OCI-LY1 (cell line): ENCODE measurements at regions not wholly inside any gene's neighbourhood (a gene's known extent, or its start where the extent isn't known, plus 50 kb on each side); places are given as distances from the start of the nearest gene placed in this dataset.

Source experiments
- H2AFZ ChIP-seq: fragments of 200-600 bp; sonication (generic), shearing (Covaris generic); 2 replicates; pipeline ENCODE4 v1.6.0; 2014; ENCODE audit warnings: antibody characterized with exemption, mild to moderate bottlenecking, low read length
- H3F3A ChIP-seq: fragments of 200-600 bp; sonication (generic), shearing (Covaris generic); 2 replicates; pipeline ENCODE4 v1.6.0; 2014; ENCODE audit warnings: mild to moderate bottlenecking, antibody characterized with exemption, low read length, moderate library complexity; ENCODE audit not compliant: insufficient read depth
- H3K27ac ChIP-seq: fragments of 200-600 bp; sonication (generic); 2 replicates; pipeline ENCODE4 v1.5.1; 2014; ENCODE audit warnings: low read length, mixed run types, mild to moderate bottlenecking, low read depth; ENCODE audit not compliant: poor library complexity, severe bottlenecking
- H3K27me3 ChIP-seq: fragments of 200-600 bp; sonication (generic); 2 replicates; pipeline ENCODE4 v1.6.0; 2014; ENCODE audit warnings: antibody characterized with exemption, mild to moderate bottlenecking, low read length, moderate library complexity; ENCODE audit not compliant: insufficient read depth
- H3K36me3 ChIP-seq: fragments of 200-600 bp; sonication (generic); 2 replicates; pipeline ENCODE4 v1.6.1; 2014; ENCODE audit warnings: mild to moderate bottlenecking, antibody characterized with exemption, low read length, moderate library complexity, mixed read lengths; ENCODE audit not compliant: insufficient read depth
- H3K4me1 ChIP-seq: fragments of 200-600 bp; sonication (generic); 2 replicates; pipeline ENCODE4 v1.5.1; 2014; ENCODE audit warnings: mild to moderate bottlenecking, low read length, moderate library complexity; ENCODE audit not compliant: insufficient read depth, severe bottlenecking
- H3K4me2 ChIP-seq: fragments of 200-600 bp; sonication (generic), shearing (Covaris generic); 2 replicates; pipeline ENCODE4 v1.6.1; 2014; ENCODE audit warnings: low read length
- H3K4me3 ChIP-seq: fragments of 200-600 bp; sonication (generic); 2 replicates; pipeline ENCODE4 v1.5.1; 2014; ENCODE audit warnings: low read length, low read depth, mild to moderate bottlenecking, mixed read lengths; ENCODE audit not compliant: poor library complexity, severe bottlenecking
- H3K79me2 ChIP-seq: fragments of 200-600 bp; shearing (Covaris generic); 2 replicates; pipeline ENCODE4 v1.6.1; 2016; ENCODE audit warnings: mixed run types, low read length, mixed read lengths; ENCODE audit not compliant: insufficient read depth
- H3K9ac ChIP-seq: fragments of 200-600 bp; sonication (generic), shearing (Covaris generic); 2 replicates; pipeline ENCODE4 v1.6.1; 2014; ENCODE audit warnings: mild to moderate bottlenecking, low read length, mixed read lengths
- H3K9me2 ChIP-seq: fragments of 200-600 bp; sonication (generic), shearing (Covaris generic); 2 replicates; pipeline ENCODE4 v1.6.1; 2014; ENCODE audit warnings: low read depth, mild to moderate bottlenecking, low read length, mixed read lengths
- H3K9me3 ChIP-seq: fragments of 200-600 bp; shearing (Covaris generic); 2 replicates; pipeline ENCODE4 v1.6.1; 2014; ENCODE audit warnings: low read length, mixed read lengths
- H4K20me1 ChIP-seq: fragments of 200-600 bp; sonication (generic), shearing (Covaris generic); 2 replicates; pipeline ENCODE4 v1.6.0; 2016; ENCODE audit warnings: mild to moderate bottlenecking, low read length; ENCODE audit not compliant: insufficient read depth
- EZH2 ChIP-seq: fragments of 200-600 bp; sonication (generic), shearing (Covaris generic); IDR thresholded peaks from 2 replicates; pipeline ENCODE4 v1.8.0; 2017; ENCODE audit warnings: borderline replicate concordance, mixed run types, mild to moderate bottlenecking, antibody characterized with exemption, low read length, moderate library complexity, mixed read lengths
- TF ChIP-seq, protein P1 (sequence below): fragments of 200-600 bp; sonication (generic), shearing (Covaris generic); IDR thresholded peaks from 2 replicates; pipeline ENCODE4 v1.5.1; 2017; ENCODE audit warnings: mild to moderate bottlenecking, antibody characterized with exemption, low read length, moderate library complexity, mixed read lengths

DNA sequence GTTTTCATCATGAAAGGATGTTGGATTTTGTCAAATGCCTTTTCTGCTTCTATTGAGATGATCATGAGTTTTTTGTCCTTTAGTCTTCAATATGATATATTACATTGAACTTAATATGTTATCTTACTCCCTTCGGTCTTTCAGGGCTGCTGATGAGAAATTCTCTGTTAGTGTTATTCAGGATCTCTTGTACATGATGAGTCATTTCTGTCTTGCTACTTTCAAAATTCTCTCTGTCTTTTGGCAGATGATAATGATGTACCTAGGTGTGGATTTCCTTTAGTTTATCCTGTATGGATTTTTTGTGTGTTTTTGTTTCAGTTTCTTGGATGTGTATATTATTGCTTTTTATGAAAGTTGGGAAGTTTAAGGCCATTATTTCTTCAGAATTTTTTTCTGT is 320.9 kb upstream of the NPSR1 start:
- H2AFZ ChIP-seq, result no peak overlapping the region
- no peak overlapping the region for H3K4me2 ChIP-seq
- no peaks in the 10 kb centered on the region for H3K27me3 ChIP-seq
- no peaks in the 10 kb centered on the region for H3K36me3 ChIP-seq
- no peaks in the 10 kb centered on the region for H3K9me3 ChIP-seq
- no peak overlapping the region for H3K27ac ChIP-seq
- no peaks in the 10 kb centered on the region for H3K9me2 ChIP-seq
- no peak for TF ChIP-seq EZH2
- TF ChIP-seq, protein P1, sequence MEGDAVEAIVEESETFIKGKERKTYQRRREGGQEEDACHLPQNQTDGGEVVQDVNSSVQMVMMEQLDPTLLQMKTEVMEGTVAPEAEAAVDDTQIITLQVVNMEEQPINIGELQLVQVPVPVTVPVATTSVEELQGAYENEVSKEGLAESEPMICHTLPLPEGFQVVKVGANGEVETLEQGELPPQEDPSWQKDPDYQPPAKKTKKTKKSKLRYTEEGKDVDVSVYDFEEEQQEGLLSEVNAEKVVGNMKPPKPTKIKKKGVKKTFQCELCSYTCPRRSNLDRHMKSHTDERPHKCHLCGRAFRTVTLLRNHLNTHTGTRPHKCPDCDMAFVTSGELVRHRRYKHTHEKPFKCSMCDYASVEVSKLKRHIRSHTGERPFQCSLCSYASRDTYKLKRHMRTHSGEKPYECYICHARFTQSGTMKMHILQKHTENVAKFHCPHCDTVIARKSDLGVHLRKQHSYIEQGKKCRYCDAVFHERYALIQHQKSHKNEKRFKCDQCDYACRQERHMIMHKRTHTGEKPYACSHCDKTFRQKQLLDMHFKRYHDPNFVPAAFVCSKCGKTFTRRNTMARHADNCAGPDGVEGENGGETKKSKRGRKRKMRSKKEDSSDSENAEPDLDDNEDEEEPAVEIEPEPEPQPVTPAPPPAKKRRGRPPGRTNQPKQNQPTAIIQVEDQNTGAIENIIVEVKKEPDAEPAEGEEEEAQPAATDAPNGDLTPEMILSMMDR, result no peak
- no peak overlapping the region for H3K4me3 ChIP-seq
- H3K4me1 ChIP-seq, result no peaks in the 10 kb centered on the region
- H3K79me2 ChIP-seq, result no peaks in the 10 kb centered on the region
- no peak overlapping the region for H3K9ac ChIP-seq
- H3F3A ChIP-seq, result no peaks in the 10 kb centered on the region
- H4K20me1 ChIP-seq, result no peaks in the 10 kb centered on the region

DNA sequence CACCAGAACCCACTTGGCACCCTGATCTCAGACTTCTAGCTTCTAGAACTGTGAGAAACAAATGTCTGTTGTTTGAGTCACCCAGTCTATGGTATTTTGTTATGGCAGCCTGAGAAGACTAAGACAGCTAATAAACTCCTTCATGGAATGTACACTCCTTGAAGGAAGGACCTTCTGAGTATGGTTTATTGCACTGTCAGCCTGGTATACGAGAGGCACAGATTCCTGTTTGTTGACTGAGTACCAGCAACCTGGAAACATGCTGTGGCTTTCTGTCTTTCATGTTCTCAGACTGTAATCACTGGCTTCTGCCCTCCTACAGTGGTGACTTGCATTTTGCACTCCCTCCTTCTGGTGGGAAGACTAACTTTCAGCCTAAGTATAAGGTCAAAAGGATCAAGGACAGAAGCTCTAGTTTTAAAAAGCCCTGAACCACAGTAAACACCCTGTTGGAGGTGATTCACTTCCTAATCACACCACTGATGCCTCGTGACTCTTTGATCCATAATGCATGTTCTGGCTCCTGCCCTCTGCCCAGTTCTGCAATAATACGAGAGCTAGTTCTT is 319.0 kb upstream of the NPSR1 start:
- Histone ChIP-seq H3K79me2 (no peaks in the 10 kb centered on the region), H3K4me1 (no peaks in the 10 kb centered on the region), H3K36me3 (no peaks in the 10 kb centered on the region), H3K4me3 (no peak overlapping the region), H3K27me3 (no peaks in the 10 kb centered on the region), H4K20me1 (no peaks in the 10 kb centered on the region), H3F3A (no peaks in the 10 kb centered on the region), H2AFZ (no peak overlapping the region), H3K9me3 (no peaks in the 10 kb centered on the region), H3K4me2 (no peak overlapping the region), H3K9me2 (no peaks in the 10 kb centered on the region), H3K9ac (no peak overlapping the region), H3K27ac (no peak overlapping the region)
- TF ChIP-seq, protein P1, result no peak
- no peak for TF ChIP-seq EZH2

DNA sequence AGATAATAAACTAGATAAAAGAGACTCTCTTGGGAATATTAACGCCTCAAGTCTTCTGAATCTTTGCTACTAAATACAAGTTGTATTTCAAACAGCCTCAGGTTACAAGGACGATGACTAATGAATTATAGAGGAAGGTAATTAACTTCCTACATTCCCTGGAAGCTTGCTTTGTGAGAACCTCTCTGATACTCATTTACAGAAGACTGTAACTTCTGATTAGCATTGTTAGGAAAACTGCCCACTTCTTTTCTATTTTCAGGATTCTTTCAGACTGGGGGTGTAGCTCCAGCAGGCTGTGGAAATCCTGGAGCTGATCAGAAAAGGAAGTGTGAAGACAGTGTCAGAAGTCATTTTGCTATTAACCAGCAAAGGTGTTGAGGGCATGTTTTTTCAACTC is 316.7 kb upstream of the NPSR1 start:
- H3K4me1 ChIP-seq, result no peaks in the 10 kb centered on the region
- no peaks in the 10 kb centered on the region for H3K36me3 ChIP-seq
- H2AFZ ChIP-seq, result no peak overlapping the region
- no peak overlapping the region for H3K27ac ChIP-seq
- H4K20me1 ChIP-seq, result no peaks in the 10 kb centered on the region
- no peaks in the 10 kb centered on the region for H3K27me3 ChIP-seq
- H3K9me3 ChIP-seq, result no peaks in the 10 kb centered on the region
- TF ChIP-seq EZH2, result no peak
- TF ChIP-seq, protein P1, result no peak
- H3K9ac ChIP-seq, result no peak overlapping the region
- no peak overlapping the region for H3K4me2 ChIP-seq
- H3K9me2 ChIP-seq, result no peaks in the 10 kb centered on the region
- no peak overlapping the region for H3K4me3 ChIP-seq
- H3F3A ChIP-seq, result no peaks in the 10 kb centered on the region
- H3K79me2 ChIP-seq, result no peaks in the 10 kb centered on the region
